Large intestine (tissue), 3 donors: ENCODE measurements at regions not wholly inside any gene's neighbourhood (a gene's known extent, or its start where the extent isn't known, plus 50 kb on each side); places are given as distances from the start of the nearest gene placed in this dataset.
A peak's percentile ranks its signal among the peaks of the same experiment; 100 is the strongest.

ENCODE experiments used
- DNase-seq, 2 donors: peaks; one replicate each; pipeline versions ENCODE4 v3.0.0 to v3.0.0-alpha.2; 2013
- H3K27ac ChIP-seq: one replicate; pipeline ENCODE4 v1.5.1; 2013; ENCODE audit warnings: low read length
- H3K27me3 ChIP-seq: 2 replicates; pipeline ENCODE4 v1.6.1; 2013; ENCODE audit warnings: low read length; ENCODE audit not compliant: control insufficient read depth, insufficient read depth
- H3K36me3 ChIP-seq: 2 replicates; pipeline ENCODE4 v1.6.1; 2013; ENCODE audit warnings: low read length; ENCODE audit not compliant: control insufficient read depth, insufficient read depth
- H3K4me1 ChIP-seq: one replicate; pipeline ENCODE4 v1.6.1; 2013; ENCODE audit warnings: low read length; ENCODE audit not compliant: control insufficient read depth, insufficient read depth
- H3K4me3 ChIP-seq: one replicate; pipeline ENCODE4 v1.5.1; 2013; ENCODE audit warnings: low read length
- H3K9me3 ChIP-seq: one replicate; pipeline ENCODE4 v1.6.1; 2013; ENCODE audit warnings: mild to moderate bottlenecking, low read depth, low read length, moderate library complexity; ENCODE audit not compliant: control insufficient read depth
- WGBS: methylation state at CpG from one replicate; pipeline ENCODE4 v1.1.5; 2013; ENCODE audit warnings: low lambda C conversion rate; ENCODE audit not compliant: insufficient coverage; 5-methylcytosine and 5-hydroxymethylcytosine counted together

DNA sequence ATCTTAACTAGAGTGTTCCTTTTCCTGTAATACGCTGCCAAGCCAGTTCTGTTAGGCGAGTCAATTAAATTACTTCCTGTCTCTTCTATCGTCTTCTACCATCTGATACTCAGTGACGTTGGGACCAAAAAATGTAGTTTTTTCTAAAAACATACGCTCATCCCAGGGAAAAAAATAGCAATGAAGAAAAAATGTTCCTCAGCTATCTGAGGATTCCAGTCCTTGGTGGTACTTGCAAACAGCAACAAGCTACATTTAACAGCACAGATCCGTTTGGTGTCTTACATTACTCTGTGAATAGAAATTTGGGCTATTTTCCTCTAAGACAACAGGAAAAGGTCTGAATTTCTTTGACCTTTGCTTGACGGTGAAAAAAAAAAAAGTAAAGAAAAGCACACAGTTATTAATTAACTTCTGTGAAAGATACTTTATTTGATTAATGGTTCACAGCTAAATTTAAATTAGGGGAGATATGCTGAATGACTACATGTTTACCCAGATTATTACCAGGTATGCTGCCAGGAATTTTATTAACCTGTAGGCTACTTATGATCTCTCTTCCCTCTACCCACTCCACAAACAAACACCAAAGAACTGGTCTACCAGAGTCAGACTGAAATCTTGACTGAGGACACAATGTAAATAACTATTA lies 254.4 kb upstream of the ZPLD1 start:
- no peaks in the 10 kb centered on the region for H3K9me3 ChIP-seq
- 0% methylated on average over 2 of the region's 7 CpGs for WGBS
- H3K36me3 ChIP-seq, result no peaks in the 10 kb centered on the region
- DNase-seq, result peak in 1 of 2 donors; percentile 77
- H3K27me3 ChIP-seq, result no peaks in the 10 kb centered on the region
- peaks cover 44% of the 10 kb centered on the region for H3K4me1 ChIP-seq
- H3K4me3 ChIP-seq, result no peak overlapping the region
- peak overlapping the region; percentile 69 for H3K27ac ChIP-seq

DNA sequence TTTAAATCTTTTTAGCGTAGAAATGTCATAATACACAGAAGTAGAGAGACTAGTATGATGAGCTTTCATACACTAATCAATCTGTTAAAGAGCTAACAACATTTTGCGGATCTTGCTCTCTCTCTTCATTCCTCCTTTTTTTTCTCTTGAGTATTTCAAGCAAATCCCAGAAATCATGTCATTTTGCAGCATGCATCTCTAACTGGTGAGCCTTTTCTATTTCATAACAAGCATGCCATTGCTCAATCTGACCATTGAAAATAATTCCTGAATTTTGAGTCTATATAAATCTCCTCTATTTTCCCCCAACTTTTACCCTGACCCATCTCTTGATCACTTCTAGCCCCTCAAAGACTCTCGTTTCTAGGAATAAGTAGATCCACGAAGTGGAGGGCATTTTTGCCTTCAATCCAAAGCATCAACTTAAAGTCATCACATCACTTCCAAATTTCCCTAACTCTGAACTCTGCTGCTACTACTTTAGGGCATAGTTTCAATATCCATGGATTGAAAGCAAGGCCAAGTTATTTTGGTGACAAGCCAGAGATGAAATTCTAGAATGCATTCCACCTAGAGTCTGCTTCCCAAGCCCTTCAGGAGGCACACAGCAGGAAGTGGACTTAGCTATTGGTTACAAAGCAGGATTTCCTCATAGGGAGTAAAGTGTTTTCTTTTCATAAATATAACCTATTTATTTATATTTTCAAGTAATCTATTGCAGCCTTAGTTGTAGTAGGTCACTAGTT lies 253.5 kb upstream of the ZPLD1 start:
- WGBS, result 86% methylated on average over 3 of the region's 4 CpGs
- peak in 1 of 2 donors; percentile 48 for DNase-seq
- H3K27ac ChIP-seq, result peak overlapping the region; percentile 69
- H3K9me3 ChIP-seq, result no peaks in the 10 kb centered on the region
- H3K27me3 ChIP-seq, result no peaks in the 10 kb centered on the region
- H3K36me3 ChIP-seq, result no peaks in the 10 kb centered on the region
- H3K4me3 ChIP-seq, result no peak overlapping the region
- peaks cover 44% of the 10 kb centered on the region for H3K4me1 ChIP-seq

DNA sequence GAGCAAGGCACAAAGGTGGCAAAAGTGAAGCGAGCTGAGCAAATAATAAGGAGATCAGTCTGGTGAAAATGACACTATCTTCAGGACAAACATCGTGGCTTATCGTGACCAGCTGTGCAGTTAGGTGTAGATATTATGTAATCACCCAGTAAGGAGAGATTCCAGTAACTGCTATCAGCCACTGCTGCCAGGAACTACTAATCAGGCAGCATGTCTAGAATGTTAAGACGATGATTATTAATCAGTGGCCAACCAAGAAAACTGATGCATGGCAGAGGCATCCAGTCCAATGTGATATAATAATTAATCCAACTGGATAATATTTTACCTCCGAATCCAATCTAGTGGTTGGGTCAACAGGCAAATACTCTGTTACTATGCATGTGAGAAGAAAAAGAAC lies 252.7 kb upstream of the ZPLD1 start:
- Histone ChIP-seq H3K4me1 (peaks cover 44% of the 10 kb centered on the region), H3K4me3 (no peak overlapping the region), H3K27ac (peak overlapping the region; percentile 69), H3K36me3 (no peaks in the 10 kb centered on the region), H3K27me3 (no peaks in the 10 kb centered on the region), H3K9me3 (no peaks in the 10 kb centered on the region)
- WGBS, result 19% methylated on average over 2 of the region's 5 CpGs
- DNase-seq, result peak; percentile 58 to 82

DNA sequence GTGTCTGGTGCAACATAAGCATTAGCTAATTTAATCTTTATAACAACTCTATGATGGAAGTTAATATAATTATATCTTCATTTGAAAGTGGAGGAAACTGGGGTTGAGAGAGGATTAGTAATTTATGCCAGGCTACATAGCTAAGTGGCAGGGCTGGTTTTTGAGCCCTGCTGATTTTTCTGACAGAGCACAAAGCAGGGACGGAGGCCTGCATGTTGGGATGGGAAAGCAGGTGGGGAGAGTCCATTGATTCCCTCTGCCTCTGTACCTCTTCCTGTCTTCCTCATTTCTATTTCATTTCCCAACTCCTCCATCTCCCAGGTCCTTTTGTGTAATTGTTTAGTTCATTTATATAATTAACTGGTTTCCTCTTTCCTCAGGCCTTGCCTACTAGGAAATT lies 251.6 kb upstream of the ZPLD1 start:
- peaks cover 44% of the 10 kb centered on the region for H3K4me1 ChIP-seq
- no peak for DNase-seq
- no CpG with 5 or more reads among the region's 1 CpG for WGBS
- no peaks in the 10 kb centered on the region for H3K27me3 ChIP-seq
- H3K4me3 ChIP-seq, result no peak overlapping the region
- no peaks in the 10 kb centered on the region for H3K36me3 ChIP-seq
- H3K9me3 ChIP-seq, result no peaks in the 10 kb centered on the region
- no peak overlapping the region for H3K27ac ChIP-seq

DNA sequence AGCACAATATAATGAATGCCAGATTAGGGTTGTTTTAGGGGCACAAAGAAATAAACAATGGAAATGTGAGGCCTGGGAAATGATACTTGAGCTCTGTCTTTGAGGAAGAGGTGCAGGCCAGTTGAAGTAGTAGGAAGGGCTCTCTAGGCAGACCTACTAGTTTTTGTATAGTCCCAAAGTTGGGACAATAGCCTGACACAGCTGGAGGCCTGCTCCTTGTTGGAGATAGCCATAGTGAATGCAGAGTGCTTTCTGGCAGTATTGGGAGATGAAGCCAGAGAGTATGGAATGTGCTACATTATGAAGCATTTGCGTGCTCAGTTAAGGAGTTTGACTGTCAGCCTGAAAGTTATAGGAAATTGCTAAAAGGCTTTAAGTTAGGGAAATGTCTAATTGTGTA lies 251.2 kb upstream of the ZPLD1 start:
- no peaks in the 10 kb centered on the region for H3K9me3 ChIP-seq
- no peaks in the 10 kb centered on the region for H3K27me3 ChIP-seq
- no peak overlapping the region for H3K27ac ChIP-seq
- no peak overlapping the region for H3K4me3 ChIP-seq
- no peak for DNase-seq
- H3K36me3 ChIP-seq, result no peaks in the 10 kb centered on the region
- peaks cover 41% of the 10 kb centered on the region for H3K4me1 ChIP-seq
- WGBS, result no CpG with 5 or more reads among the region's 1 CpG

DNA sequence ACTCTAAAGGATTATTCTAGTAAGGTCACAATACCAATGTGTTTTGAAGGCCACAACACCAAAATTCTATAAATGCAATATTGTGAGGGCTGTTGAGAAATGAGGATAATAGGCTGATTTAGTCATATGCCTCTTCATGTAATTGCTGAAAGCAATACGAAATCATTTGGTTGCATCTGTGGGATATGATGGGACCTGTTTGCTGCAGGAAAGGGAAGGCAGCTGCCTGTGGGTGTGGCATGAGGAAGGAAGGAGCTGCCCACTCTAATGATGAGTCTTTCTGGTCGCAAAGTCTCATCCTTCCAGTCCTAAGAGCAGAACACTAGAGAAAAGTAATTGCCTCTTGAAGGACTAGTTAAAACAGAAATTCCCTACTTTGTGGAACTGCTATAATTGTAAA lies 245.3 kb upstream of the ZPLD1 start:
- no CpG with 5 or more reads among the region's 2 CpGs for WGBS
- H3K4me1 ChIP-seq, result no peaks in the 10 kb centered on the region
- no peaks in the 10 kb centered on the region for H3K9me3 ChIP-seq
- DNase-seq, result no peak
- no peaks in the 10 kb centered on the region for H3K27me3 ChIP-seq
- H3K4me3 ChIP-seq, result no peak overlapping the region
- no peak overlapping the region for H3K27ac ChIP-seq
- no peaks in the 10 kb centered on the region for H3K36me3 ChIP-seq

DNA sequence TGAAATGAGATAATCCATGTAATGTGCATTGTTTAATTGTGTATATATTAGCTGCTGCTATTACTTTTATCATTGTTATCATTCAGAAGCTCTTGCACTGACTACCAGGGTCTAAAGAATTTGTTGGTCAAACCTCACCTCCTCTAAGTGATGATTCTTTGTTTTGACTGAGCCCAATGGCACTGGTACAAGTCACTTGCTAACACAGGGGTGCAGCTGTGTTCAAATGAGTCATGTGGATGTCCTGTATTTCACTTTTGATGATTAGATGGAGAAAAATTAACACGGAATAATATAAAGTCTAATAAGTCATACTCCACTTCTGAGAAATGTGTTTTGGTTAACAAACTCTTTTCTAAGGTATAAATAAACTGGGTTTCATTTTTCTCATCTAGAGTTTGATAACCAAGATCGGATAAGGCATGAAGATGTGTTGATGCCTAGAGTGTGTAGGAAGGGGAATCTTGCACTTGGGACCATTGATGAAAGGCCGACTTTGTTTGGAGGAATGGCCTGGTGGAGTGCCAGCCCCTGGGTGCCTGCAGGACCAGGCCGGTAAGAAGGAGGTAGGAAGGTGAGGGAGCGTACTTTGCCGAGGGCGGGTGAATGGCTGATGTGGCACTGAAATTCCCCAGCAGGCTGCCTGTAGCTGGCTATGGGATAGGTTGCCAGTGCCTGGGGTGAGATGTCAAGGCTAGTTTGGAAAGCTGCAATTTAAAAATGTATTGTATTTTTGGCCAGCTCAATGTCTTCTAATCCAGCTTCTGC lies 244.7 kb upstream of the ZPLD1 start:
- H3K27me3 ChIP-seq, result no peaks in the 10 kb centered on the region
- H3K36me3 ChIP-seq, result no peaks in the 10 kb centered on the region
- no peak for DNase-seq
- no peak overlapping the region for H3K27ac ChIP-seq
- no peak overlapping the region for H3K4me3 ChIP-seq
- WGBS, result 86% methylated on average over 5 of the region's 7 CpGs
- no peaks in the 10 kb centered on the region for H3K9me3 ChIP-seq
- H3K4me1 ChIP-seq, result peaks cover 5% of the 10 kb centered on the region

DNA sequence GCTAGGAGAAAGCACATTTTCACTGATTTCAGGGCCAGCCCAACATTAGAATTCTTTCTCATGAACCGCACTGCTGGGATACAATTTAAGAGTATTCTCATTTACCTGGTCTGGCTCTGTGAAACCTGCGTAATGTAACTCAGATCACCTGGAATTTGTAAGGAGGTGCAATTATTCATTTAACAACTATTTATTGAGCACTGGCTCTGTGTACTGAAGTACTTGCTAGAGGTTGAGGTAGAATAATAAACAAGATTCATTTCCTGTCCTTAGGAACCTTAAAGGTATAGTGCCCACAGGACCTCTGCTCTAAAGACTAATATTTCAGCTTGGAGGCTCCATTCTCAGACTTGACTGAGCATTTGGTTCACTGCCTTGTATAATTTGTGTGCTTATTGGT lies 242.2 kb upstream of the ZPLD1 start:
- no peak overlapping the region for H3K4me3 ChIP-seq
- H3K27ac ChIP-seq, result no peak overlapping the region
- 100% methylated on average over 1 of the region's 2 CpGs for WGBS
- no peaks in the 10 kb centered on the region for H3K9me3 ChIP-seq
- no peaks in the 10 kb centered on the region for H3K36me3 ChIP-seq
- DNase-seq, result no peak
- peaks cover 8% of the 10 kb centered on the region for H3K4me1 ChIP-seq
- H3K27me3 ChIP-seq, result no peaks in the 10 kb centered on the region

DNA sequence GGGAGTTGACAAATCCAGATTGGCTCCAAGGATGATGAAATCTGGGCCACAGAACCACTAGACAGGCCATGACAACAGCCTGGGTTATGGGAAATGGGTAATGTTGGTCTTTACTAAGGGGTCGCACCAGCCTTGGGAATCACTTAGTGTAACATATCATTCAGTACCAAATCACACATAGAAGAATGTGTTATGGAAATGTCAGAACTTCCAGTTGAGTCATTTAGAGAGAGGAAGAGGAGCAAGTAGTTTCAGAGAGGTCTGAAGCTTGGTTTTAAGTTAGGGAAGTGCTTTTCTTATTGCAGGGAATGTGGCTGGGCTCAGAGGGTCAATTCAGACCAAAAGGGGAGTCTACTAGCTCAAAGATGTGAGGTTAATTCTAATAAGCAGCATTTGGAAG lies 241.6 kb upstream of the ZPLD1 start:
- DNase-seq, result no peak
- H3K4me1 ChIP-seq, result peaks cover 8% of the 10 kb centered on the region
- no peak overlapping the region for H3K4me3 ChIP-seq
- H3K27me3 ChIP-seq, result no peaks in the 10 kb centered on the region
- H3K36me3 ChIP-seq, result no peaks in the 10 kb centered on the region
- WGBS, result no CpG with 5 or more reads among the region's 1 CpG
- no peak overlapping the region for H3K27ac ChIP-seq
- no peaks in the 10 kb centered on the region for H3K9me3 ChIP-seq

DNA sequence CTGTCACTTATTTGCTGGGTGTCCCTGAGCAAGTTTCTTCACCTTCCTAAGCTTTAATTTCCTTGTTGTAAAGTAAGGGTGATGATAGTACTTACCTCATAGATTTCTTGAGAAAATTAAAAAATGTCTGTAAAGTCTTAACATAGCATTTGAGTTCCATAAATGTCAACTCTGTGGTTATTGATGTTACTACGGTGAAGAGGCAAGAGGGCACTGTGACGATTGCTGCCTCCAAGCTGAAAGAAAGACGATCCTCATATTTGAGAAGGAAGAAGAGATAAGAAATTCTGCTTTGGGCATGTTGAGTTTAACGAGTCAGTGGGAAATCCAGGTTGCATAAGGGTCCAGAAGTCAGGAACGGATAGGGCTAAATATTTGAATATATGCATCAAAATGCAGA lies 240.8 kb upstream of the ZPLD1 start:
- no peaks in the 10 kb centered on the region for H3K36me3 ChIP-seq
- H3K4me3 ChIP-seq, result no peak overlapping the region
- H3K9me3 ChIP-seq, result no peaks in the 10 kb centered on the region
- 57% methylated on average over 3 of the region's 5 CpGs for WGBS
- no peak for DNase-seq
- no peaks in the 10 kb centered on the region for H3K27me3 ChIP-seq
- peaks cover 8% of the 10 kb centered on the region for H3K4me1 ChIP-seq
- no peak overlapping the region for H3K27ac ChIP-seq
